ENCODE measurements at regions not wholly inside any gene's neighbourhood (a gene's known extent, or its start where the extent isn't known, plus 50 kb on each side); places are given as distances from the start of the nearest gene placed in this dataset.
"Not testable (repeated sequence)": the region's sequence is repeated elsewhere in the genome, so short reads cannot be mapped to it uniquely, and the experiment has no call there.

- not testable (repeated sequence) for TF ChIP-seq CTCF (IDR thresholded peaks at IDR 0.05; ENCODE audit: insufficient read depth, low read depth, low read length); EZH2 (IDR thresholded peaks at IDR 0.05; ENCODE audit: insufficient read depth, low read length)
These were observed 189.8 kb upstream of the KCTD7 start for GRCh38 chr7:66438703-66439405.
